GM12874 (cell line): ENCODE measurements at regions not wholly inside any gene's neighbourhood (a gene's known extent, or its start where the extent isn't known, plus 50 kb on each side); places are given as distances from the start of the nearest gene placed in this dataset.

ENCODE experiments used
- CTCF ChIP-seq: IDR thresholded peaks from 2 replicates; pipeline ENCODE4 v1.5.1; 2011; ENCODE audit warnings: low read depth, mild to moderate bottlenecking, control low read depth, low read length, moderate library complexity; ENCODE audit not compliant: insufficient read depth

DNA sequence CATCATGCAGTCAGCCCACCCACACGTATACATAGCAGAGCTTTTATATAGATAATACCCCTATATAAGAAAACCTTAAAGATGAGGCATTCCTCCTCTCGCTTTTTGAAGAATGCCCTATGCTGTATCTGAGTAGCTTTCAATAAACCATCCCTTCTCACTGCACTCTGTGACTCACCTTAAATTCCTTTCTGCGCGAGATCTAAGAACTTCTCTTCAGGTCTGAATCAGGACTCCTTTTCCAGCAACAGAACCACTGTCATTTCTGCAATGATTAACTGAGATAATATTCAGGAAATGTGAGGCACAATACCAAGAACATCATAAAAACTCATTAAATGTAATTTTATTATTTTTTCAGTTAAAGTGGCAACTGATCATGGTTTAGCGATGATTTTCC is 76.4 kb upstream of the DCLK2 start:
- TF ChIP-seq CTCF, result no peak

- no peak for TF ChIP-seq CTCF
Measured at GRCh38 chr4:150002561-150002960, 75.7 kb upstream of the DCLK2 start.

GRCh38 chr4:150004481-150004880 is 73.8 kb upstream of the DCLK2 start:
- no peak for TF ChIP-seq CTCF

DNA sequence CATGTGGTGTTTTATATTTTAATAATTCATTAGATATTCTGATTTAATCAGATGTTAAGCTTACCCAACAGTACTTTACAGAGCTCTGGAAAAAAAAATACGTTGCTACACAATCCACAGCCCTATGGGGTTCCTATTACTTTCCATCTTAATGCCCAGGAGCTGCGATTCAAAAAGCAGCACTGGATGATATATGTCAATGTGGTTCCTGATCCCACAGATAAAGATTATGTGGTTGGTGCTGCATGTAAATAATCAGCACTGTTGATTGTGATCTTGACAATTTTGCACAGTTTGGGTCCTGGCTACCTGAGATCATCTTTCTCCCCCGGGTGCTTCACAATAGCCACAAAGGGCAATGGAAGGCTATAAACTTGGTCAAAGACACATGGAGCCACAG is 72.7 kb upstream of the DCLK2 start:
- no peak for TF ChIP-seq CTCF

GRCh38 chr4:150006197-150006596 is 72.0 kb upstream of the DCLK2 start:
- TF ChIP-seq CTCF, result no peak

DNA sequence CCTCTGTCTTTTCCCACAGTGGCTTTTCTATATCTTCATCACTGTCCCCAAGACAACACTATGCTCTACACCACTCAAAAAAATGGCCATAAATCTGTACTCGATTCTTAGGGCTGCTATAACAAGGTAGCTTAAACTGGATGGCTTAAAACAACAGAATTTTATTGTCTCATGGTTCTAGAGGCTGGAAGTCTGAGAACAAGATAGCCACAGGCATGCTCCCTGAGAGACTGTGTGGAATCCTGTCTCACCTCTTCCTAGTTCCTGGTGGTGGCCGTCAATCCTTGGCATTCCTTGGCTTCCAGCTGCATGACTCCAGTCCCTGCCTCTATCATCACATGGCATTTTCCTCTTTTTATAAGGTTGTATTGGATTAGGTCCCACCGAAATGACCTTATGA is 70.7 kb upstream of the DCLK2 start:
- no peak for TF ChIP-seq CTCF

DNA sequence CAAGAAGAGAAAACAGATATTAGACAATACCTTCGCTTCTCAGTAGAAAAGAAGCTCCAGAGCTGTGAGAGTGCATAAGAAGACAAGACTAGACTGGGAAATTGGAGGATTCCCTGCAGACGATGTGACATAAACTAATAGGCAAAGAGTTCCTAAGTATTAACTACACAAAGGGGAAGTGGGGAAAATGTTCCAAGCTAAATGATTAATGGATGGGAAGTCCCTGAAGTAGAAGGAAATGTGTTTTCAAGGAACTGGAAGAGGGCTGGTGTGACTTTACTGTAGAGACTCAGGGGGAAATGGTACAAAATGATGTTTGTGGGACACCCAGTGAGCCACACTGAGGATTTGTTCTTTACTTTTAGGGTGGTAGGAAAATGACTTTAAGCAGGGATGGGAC is 69.7 kb upstream of the DCLK2 start:
- TF ChIP-seq CTCF, result no peak

DNA sequence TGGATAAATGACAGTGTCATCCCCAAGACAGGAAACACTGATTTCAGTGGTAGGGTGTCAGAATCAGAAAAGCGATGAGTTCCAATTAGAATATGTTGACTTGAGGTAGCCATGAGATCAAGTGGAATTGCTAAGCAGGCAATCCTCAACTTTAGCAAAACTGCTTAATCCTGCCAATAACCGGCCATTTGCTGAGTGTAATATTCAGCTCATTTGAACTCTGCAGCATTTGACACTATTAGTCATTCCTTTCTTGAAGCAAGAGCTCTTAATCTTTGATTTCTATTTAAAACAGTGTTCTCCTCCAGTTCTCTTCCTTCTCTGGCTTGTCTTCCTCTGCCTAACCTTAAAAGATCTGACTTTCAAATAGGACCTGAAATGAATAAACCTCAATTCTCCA is 68.7 kb upstream of the DCLK2 start:
- no peak for TF ChIP-seq CTCF
